A204.1 (cell line): ENCODE measurements at regions not wholly inside any gene's neighbourhood (a gene's known extent, or its start where the extent isn't known, plus 50 kb on each side); places are given as distances from the start of the nearest gene placed in this dataset.

ENCODE experiments used
- FAIRE-seq: peaks from 2 replicates; lab custom pipeline; 2012; peaks lifted over from hg19 to GRCh38; lab: Jason Lieb, UNC

DNA sequence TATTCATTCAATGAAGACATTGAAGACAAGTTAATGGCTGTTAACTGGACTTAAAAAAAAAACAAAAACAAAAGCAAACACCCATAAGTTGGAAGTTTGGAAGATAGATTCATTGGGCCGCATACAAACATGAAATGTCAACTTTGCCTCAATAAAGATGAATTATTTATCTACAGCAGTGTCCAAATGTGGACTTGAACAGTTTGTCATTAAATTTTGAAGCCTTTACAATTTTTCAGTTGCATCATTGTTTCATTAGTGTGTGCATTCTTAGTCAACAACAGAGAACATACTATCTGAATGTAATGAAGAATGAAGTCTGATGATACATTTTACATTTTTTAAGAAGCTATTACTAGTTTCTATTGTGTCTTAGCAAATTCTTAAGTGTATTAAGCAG, 152.1 kb downstream of the SLIT2 start:
- no peak for FAIRE-seq

DNA sequence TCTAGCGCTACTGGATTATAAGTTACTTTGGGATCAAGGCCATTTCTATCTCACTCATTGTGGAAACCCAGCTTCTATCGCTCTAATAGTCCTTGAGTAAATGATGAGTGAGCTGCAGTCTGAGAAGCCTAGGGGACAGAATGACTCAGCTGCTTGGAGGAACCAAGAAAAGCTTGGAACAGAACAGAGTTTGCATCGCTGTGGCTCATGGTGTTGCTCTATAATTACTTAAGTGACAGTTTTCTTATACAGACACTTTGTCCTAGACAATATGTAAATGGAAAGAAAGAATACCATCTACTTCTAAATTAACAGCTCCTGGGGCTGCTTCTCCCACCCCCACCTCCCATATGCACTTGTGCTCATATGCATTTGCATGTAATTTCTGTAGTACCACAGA, 156.9 kb downstream of the SLIT2 start:
- no peak for FAIRE-seq

DNA sequence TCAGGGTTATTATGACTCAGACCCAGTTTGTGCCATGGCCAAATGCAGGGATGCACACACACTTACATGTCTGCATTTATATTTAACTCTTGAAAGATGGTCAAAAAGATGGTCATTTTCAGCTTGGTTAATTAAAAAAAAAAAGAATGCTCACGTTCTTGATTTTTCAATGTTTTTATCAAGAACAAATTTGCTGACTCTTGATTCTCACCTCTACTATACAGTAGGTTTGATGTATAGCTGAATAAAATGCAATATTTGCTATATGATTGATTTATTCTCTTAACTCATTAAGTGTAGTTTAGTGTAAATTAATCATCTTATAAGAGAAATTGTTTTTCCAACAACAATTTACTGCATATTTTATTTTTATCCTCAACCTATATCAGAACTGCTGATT, 160.4 kb downstream of the SLIT2 start:
- FAIRE-seq = no peak

GRCh38 chr4:20416800-20417199, 165.1 kb downstream of the SLIT2 start:
- no peak for FAIRE-seq

- FAIRE-seq = peak; percentile 93
Measured at GRCh38 chr4:20418861-20419451, 167.3 kb downstream of the SLIT2 start.

DNA sequence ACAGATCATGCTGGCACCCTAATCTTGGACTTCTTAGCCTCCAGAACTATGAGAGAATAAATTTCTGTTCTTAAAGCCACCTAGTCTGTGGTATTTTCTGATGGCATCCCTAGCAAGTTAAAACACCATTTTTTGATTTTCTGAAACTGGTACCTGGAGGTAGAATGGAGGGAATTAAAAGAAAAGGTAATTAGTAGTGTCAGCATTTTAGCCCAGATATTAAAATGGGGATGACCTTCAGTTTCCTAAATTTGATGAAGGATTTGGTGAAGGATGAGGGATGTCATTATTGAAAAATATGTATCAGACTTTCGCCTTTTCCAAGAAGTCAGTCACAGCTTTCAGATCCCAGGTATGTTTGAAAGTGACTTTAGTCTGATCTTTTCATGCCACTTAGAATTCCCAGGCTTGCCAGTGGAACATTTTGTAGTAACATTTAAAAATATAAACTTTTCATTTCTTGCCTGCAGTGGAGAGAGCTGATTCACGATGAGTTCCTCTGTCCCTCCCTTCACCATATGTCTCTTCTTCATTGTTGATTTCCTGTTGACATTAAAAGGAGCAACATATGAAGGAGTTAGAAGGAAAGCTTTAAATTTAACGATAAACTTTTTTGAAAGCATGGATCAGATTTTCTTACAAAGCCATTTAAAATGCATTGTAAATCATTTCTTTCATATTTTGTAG, 169.4 kb downstream of the SLIT2 start:
- no peak for FAIRE-seq

DNA sequence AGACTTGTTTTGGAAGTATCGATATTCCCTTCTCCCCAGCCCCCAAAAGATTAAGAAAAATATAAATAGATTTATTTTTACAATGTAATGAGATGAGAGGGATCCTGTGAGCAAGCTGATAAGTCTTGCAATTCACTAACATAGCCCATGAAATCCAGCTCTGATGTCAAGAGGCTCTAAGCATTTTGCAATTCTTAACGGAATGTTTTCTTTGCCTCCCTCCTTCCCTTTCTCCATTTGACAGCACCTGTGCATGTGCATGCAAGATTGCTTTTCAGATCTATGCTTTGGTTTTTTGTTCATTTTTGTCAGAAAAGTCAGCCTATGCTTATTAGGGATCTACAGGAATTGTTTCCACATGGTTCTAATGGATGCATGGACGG, 169.9 kb downstream of the SLIT2 start:
- FAIRE-seq = no peak

GRCh38 chr4:20422398-20422797, 170.7 kb downstream of the SLIT2 start:
- FAIRE-seq = no peak

DNA sequence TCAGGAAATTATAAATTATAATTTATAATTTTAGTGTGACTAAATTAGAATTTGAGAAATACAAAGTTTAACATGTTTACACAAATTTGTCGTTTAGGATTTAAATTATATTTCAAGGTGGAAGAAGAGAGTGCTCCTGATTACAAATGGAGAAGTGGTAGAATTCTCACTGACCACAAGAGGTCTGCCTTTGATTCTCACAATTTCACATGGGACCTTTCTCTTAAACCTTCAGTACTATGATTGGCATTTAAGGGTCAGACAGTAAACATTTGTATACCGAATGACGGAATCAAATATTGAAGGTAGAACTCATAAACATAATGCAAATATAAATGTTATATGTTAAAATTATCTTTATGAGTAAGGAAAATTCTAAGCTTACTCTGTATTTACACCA, 171.7 kb downstream of the SLIT2 start:
- no peak for FAIRE-seq

DNA sequence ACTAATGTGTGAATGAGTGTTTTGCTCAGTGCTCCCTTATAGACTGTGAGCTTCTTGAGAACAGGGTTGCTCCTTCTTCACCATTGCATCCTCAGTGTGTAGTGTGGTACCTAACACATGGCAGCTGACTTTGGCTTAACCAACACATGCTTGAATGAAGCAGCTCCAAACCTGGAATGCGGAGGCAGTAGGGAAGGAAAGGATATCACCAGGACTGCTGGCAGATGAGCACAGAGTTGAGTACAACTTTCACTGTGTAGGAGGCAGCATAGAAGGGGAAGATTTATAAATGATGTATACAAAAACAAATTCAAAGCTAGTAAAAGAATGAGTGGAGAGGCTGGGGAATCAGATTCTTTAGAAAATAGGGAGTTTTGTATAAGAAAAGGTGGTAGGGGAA, 174.3 kb downstream of the SLIT2 start:
- FAIRE-seq = no peak

GRCh38 chr4:20428436-20429160, 176.9 kb downstream of the SLIT2 start:
- FAIRE-seq = no peak

- no peak for FAIRE-seq
Measured at GRCh38 chr4:20430259-20430941, 178.7 kb downstream of the SLIT2 start.

DNA sequence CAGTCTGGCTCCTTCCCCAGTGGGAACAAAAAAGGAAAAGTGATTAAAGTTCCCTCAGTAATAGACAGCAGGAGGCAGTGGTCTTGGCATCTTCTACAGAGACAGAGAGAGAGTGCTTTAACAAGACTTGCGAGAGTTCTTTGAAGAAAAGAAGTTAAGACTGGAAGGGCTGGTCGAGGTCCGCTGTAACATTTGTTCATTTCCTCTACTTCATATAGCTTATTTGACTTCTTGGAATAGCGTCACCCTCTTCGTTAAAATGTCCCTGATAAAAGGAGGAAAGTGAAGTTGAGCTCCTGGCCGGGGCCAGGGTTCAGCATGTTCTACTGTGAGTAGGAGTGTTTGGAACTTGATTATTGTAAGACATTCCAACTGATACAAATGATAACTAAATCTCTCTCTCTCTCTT, 179.8 kb downstream of the SLIT2 start:
- no peak for FAIRE-seq

DNA sequence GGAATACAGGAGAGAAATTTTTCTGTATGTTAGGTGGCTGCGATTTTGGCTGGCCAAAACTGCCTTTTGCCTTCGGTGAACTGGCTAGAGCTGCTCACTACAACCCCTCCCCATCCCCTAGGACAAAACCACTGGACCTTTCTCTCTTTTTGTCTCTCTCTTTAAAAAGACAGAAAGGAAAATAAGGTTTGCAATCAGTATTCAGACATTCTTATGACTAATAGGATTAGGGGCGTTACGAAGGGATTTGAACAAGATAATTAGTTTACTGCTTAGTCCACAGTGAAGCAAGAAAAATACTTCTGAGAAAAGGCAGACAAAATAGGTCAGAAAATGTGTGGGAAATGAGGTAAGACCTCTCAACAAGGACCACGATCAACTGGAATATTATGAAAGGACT, 180.4 kb downstream of the SLIT2 start:
- no peak for FAIRE-seq

GRCh38 chr4:20433097-20433705, 181.5 kb downstream of the SLIT2 start:
- FAIRE-seq = no peak

GRCh38 chr4:20440170-20440569, 188.5 kb downstream of the SLIT2 start:
- no peak for FAIRE-seq

DNA sequence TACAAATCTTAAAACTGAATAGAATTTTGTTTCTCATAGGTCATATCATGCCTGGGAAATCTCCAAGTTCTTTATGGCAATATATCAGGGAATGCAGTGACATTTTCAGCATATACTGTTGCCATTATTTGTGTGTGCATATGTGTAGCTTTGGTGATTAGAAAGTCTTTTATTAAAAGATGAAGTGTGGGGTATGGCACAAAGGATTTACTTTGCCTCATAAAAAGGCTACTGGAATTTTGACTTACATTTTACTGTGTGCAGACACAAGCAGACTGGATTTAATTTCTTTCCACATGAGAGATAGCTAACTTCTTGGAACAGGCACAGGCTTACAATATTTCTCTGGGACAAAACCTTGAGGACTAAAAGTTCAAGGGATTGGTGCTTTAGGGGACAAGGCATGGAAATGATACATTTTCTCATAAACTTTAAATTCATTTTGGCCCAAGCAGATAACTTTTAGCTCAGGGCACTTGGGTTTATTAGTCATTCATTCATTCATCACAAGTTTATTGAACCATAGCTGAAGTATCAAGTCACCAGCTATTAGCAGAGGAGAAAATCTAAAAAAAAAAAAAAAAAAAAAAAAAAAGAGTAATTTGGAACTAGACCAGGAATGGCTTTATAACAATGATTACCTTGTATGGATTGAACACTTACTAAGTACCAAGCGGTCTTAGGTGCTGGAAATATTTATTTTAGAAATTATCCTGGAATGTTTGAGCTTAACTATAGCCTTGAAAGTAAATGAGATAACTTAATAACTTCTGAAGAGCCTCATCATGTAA, 191.5 kb downstream of the SLIT2 start:
- FAIRE-seq = no peak

DNA sequence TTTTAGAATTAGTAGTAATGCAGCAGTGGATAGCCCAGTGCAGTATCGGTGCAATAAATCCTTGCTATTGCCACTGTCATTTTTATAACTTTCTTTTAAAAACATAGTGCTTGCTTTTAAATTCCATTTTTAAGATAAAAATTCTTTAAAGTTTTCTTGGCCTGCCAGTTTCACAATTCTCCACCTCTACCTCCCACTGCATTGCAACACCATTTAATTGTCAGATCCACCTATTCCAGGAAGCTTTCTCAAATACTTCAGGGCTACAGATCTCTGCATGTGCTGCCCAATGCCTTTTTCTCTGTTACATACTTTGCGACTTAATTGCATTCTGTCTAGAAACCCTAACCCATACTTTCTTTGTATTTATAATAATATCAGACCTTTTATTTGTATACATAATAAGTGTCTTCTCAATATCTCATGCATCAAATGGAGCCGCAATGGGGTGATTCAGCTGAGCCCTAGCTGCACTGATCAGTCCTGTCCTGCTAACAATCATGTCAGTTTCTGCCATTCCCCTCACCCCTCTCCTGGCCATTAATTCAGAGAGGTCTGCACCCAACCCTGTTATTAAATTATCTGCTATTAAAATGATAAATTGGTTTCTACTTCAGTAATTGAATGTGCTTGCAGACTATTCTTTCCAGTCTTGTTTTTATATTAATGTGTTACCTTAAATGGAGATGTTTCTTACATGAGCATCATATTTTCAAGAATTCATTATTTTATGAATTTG, 193.1 kb downstream of the SLIT2 start:
- FAIRE-seq = no peak

- no peak for FAIRE-seq
Measured at GRCh38 chr4:20445933-20446723, 194.4 kb downstream of the SLIT2 start.

GRCh38 chr4:20447103-20447502, 195.4 kb downstream of the SLIT2 start:
- FAIRE-seq = no peak
